ENCODE measurements at regions not wholly inside any gene's neighbourhood (a gene's known extent, or its start where the extent isn't known, plus 50 kb on each side); places are given as distances from the start of the nearest gene placed in this dataset.

DNA sequence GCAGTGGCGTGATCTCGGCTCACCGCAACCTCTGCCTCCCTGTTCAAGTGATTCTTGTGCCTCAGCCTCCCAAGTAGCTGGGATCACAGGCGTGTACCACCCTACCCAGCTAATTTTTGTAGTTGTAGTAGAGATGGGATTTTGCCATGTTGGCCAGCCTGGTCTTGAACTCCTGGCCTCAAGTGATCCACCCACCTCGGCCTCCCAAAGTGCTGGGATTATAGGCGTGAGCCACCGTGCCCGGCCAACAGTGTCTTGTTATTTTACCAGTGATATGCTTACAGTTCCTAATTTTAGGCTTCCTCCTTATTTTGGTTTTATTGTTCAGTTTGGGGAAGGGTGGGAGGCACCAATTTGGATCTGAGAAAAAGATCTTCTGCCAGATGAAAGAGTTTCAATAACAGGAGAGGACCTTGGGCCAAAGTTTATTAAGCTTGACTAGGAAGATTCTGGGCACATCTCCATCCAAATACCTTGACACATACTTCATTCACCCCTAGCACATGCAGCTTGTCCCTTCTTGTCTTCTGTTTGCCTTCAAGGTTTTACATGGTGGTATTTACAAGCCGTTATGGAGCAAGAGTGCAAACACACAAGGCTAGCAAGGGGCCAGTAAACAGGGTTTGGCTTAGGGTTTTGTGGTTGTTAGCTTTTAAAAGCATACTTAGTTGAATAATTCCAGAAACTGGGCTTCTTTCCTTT, 168.1 kb upstream of the DMRT1 start:
- Histone ChIP-seq H3K4me1 (no peaks in the 10 kb centered on the region), H3K9me3 (no peaks in the 10 kb centered on the region), H3K36me3 (no peaks in the 10 kb centered on the region), H3K4me3 (ENCODE audit: low read depth, low read length) (no peak overlapping the region), H3K27me3 (no peaks in the 10 kb centered on the region)
- no peak for DNase-seq
- TF ChIP-seq, protein P1, sequence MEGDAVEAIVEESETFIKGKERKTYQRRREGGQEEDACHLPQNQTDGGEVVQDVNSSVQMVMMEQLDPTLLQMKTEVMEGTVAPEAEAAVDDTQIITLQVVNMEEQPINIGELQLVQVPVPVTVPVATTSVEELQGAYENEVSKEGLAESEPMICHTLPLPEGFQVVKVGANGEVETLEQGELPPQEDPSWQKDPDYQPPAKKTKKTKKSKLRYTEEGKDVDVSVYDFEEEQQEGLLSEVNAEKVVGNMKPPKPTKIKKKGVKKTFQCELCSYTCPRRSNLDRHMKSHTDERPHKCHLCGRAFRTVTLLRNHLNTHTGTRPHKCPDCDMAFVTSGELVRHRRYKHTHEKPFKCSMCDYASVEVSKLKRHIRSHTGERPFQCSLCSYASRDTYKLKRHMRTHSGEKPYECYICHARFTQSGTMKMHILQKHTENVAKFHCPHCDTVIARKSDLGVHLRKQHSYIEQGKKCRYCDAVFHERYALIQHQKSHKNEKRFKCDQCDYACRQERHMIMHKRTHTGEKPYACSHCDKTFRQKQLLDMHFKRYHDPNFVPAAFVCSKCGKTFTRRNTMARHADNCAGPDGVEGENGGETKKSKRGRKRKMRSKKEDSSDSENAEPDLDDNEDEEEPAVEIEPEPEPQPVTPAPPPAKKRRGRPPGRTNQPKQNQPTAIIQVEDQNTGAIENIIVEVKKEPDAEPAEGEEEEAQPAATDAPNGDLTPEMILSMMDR (IDR thresholded peaks at IDR 0.05; ENCODE audit: low read depth, low read length): no peak

DNA sequence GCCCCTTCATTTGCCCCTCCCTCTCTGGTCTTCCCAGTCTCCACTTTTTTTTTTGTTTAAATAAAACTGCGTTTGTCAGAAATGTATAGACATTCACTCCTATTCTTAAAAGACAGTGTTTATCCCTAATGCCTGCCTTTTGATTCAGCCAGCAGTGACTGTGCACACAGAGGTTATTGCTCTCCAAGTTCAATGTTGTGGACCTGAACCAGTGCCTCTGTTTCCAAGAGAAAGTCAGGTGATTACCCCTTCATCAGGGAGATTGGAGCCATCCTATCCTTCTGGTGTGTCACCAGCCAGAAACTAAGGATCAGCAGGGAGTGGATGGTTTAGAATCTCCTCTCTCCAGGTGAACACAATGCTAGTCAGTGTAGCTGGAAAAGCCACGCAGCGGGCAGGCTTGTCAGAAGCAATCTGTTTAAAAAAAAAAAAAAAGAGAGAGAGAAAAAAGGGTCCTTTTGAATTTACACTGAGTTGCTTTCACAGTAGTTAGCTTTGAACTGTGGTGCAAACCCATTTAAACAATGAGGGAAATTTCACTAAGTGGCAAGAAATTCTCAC, 167.5 kb upstream of the DMRT1 start:
- TF ChIP-seq, protein P1 (IDR thresholded peaks at IDR 0.05; ENCODE audit: low read depth, low read length): no peak
- Histone ChIP-seq H3K4me3 (ENCODE audit: low read depth, low read length) (no peak overlapping the region), H3K27me3 (no peaks in the 10 kb centered on the region), H3K4me1 (no peaks in the 10 kb centered on the region), H3K36me3 (no peaks in the 10 kb centered on the region), H3K9me3 (no peaks in the 10 kb centered on the region)
- no peak for DNase-seq

DNA sequence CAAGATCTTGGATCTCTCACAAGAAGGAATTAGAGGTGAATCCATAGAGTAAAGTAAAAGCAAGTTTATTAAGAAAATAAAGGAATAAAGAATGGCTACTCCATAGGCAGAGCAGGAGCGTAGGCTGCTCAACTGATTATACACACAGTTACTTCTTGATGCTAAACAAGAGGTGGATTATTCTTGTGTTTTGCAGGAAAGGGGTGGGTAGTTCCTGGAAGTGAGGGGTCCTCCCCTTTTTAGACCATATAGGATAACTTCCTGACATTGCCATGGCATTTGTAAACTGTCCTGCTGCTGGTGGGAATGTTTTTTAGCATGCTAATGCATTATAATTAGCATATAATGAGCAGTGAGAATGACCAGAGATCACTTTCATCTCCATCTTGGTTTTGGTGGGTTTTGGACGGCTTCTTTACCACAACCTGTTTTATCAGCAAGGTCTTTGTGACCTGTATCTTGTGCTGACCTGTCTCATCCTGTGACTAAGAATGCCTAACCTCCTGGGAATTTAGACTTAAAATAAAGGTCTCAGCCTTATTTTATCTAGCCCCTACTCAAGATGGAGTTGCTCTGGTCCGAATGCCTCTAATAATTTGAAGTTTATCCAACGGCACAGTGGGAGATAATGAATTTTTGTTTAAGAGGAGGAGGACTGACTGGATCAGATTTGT, 165.7 kb upstream of the DMRT1 start:
- TF ChIP-seq, protein P1 (IDR thresholded peaks at IDR 0.05; ENCODE audit: low read depth, low read length): no peak
- Histone ChIP-seq H3K4me3 (ENCODE audit: low read depth, low read length) (no peak overlapping the region), H3K36me3 (no peaks in the 10 kb centered on the region), H3K4me1 (no peaks in the 10 kb centered on the region), H3K9me3 (no peaks in the 10 kb centered on the region), H3K27me3 (no peaks in the 10 kb centered on the region)
- DNase-seq: no peak

DNA sequence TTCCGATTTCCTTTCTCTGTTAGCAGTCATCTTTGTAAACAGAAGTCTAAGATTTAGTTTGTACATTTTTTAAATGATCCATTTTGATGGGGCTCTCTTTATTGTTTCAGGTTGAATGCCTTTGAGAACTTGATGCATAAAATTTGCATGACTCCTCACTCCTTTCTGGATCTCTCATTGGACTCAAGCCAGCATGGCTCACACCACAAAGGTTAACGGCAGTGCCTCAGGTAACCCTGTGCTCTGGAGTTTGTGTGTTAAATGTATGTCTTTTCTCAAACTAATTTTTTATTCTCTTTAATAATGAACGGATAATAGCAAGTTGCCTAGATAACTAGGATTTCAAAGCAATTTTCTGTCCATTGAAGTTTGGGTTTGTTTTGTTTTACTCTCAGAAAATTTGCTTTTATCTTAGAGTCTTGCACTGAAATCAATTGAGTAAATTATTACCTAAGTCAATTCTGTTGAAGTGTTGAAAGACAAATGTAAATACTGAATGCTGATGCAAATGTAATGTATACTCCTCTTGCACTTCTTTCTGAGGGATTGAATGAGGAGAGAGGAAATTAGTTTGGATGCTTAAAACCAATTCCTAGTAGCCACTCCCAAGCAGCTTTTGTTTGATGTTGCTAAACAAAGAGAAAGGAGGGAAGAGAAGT, 164.6 kb upstream of the DMRT1 start:
- Histone ChIP-seq H3K4me1 (no peaks in the 10 kb centered on the region), H3K27me3 (no peaks in the 10 kb centered on the region), H3K36me3 (no peaks in the 10 kb centered on the region), H3K4me3 (ENCODE audit: low read depth, low read length) (no peak overlapping the region), H3K9me3 (no peaks in the 10 kb centered on the region)
- DNase-seq: no peak
- TF ChIP-seq, protein P1 (IDR thresholded peaks at IDR 0.05; ENCODE audit: low read depth, low read length): no peak

DNA sequence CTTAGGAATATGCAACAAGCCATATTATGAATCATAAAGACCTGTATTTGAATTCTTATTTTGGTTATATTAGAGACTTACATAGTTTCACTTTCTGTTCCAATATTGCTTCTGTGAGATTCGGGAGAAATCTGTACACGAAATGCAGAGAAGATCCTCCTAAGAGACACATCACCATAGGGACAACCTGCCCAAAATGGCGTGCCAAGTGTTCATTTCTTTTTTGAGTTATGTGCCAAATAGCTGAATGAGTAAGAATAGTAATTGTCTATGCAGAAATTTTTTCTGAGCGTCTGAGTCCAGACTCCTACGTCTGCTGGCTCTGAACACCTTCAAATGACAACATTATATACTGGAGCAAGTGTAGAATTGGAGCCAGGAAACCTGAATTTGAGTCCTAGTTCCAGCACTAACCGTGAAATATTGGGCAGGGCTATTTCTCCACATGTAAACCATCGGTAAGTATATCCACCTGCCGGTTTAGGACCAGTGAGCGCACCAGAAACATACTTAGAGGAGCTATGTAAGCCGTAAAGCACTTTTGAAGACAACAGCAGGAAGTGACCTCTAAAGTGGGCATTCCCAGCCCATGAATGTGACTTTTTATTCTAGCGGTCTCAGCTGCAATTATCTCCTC, 163.9 kb upstream of the DMRT1 start:
- H3K27me3 ChIP-seq: no peaks in the 10 kb centered on the region
- DNase-seq: no peak
- TF ChIP-seq, protein P1 (IDR thresholded peaks at IDR 0.05; ENCODE audit: low read depth, low read length): no peak
- no peaks in the 10 kb centered on the region for H3K9me3 ChIP-seq
- H3K36me3 ChIP-seq: no peaks in the 10 kb centered on the region
- no peak overlapping the region for H3K4me3 ChIP-seq (ENCODE audit: low read depth, low read length)
- H3K4me1 ChIP-seq: no peaks in the 10 kb centered on the region
